Progenitor cell of endocrine pancreas (in vitro differentiated cells): ENCODE measurements at regions not wholly inside any gene's neighbourhood (a gene's known extent, or its start where the extent isn't known, plus 50 kb on each side); places are given as distances from the start of the nearest gene placed in this dataset.

ENCODE experiments used
- DNase-seq: peaks from one replicate; pipeline ENCODE4 v3.0.0; 2021; ENCODE audit warnings: low spot score; ENCODE audit not compliant: unreplicated experiment
- H3K27ac Mint-ChIP-seq: 2 replicates; pipeline ENCODE4 v1.8.0; 2021; ENCODE audit warnings: mild to moderate bottlenecking, moderate library complexity, mixed read lengths
- H3K27me3 Mint-ChIP-seq: 2 replicates; pipeline ENCODE4 v1.8.0; 2021; ENCODE audit warnings: mixed read lengths
- H3K36me3 Mint-ChIP-seq: 2 replicates; pipeline ENCODE4 v1.8.0; 2022; ENCODE audit warnings: mixed read lengths; ENCODE audit not compliant: insufficient read depth
- H3K4me1 Mint-ChIP-seq: 2 replicates; pipeline ENCODE4 v1.8.0; 2021; ENCODE audit warnings: low read depth, mixed read lengths
- H3K4me3 Mint-ChIP-seq: 2 replicates; pipeline ENCODE4 v1.8.0; 2021; ENCODE audit warnings: low read depth, mild to moderate bottlenecking, moderate library complexity, mixed read lengths
- H3K9me3 Mint-ChIP-seq: 2 replicates; pipeline ENCODE4 v1.8.0; 2021; ENCODE audit warnings: low read depth, mixed read lengths
- TF ChIP-seq, protein P1 (sequence below): fragments of 200-600 bp; sonication (generic); IDR thresholded peaks from one replicate; pipeline ENCODE4 v1.5.0; 2021; ENCODE audit warnings: antibody characterized with exemption, mild to moderate bottlenecking; ENCODE audit not compliant: unreplicated experiment

DNA sequence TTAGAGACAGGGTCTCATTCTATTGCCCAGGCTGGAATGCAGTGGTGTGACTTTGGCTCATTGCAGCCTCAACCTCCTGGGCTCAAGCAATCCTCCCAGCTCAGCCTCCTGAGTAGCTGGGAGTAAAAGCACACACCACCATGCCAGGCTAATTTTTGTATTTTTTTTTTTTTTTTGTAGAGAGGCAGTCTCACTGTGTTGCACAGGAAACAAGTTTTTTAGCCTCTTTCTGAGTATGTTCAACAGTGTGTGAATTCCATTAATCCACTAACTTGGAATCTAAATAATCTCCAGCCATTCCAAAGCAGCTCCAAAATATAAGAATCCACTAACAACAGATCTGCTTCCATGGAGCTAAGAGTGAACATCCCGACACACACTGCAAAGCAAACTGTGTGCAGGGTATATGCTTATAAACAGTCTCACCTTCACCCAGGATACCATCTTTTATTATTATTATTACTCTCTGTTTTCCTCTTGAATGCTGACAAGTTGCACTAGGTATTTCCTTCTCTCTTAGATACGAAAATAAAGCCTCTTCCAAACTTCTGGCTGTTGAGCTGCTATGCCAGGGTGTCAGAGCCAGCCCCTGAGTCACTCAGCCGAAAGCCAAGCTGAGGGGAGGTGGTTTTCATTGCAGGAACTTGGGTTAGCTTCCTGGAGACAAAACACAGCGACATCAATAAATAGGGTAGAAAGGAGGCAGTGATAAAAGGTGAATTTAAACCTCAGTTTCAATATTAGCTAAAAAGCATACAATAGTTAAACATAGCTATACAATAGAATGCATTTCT lies 264.9 kb downstream of the HIVEP2 start:
- Mint-ChIP-seq H3K4me3 (no peak overlapping the region), H3K27ac (no peak overlapping the region), H3K27me3 (peaks cover 39% of the 10 kb centered on the region), H3K4me1 (no peaks in the 10 kb centered on the region), H3K9me3 (no peaks in the 10 kb centered on the region), H3K36me3 (no peaks in the 10 kb centered on the region)
- TF ChIP-seq, protein P1, sequence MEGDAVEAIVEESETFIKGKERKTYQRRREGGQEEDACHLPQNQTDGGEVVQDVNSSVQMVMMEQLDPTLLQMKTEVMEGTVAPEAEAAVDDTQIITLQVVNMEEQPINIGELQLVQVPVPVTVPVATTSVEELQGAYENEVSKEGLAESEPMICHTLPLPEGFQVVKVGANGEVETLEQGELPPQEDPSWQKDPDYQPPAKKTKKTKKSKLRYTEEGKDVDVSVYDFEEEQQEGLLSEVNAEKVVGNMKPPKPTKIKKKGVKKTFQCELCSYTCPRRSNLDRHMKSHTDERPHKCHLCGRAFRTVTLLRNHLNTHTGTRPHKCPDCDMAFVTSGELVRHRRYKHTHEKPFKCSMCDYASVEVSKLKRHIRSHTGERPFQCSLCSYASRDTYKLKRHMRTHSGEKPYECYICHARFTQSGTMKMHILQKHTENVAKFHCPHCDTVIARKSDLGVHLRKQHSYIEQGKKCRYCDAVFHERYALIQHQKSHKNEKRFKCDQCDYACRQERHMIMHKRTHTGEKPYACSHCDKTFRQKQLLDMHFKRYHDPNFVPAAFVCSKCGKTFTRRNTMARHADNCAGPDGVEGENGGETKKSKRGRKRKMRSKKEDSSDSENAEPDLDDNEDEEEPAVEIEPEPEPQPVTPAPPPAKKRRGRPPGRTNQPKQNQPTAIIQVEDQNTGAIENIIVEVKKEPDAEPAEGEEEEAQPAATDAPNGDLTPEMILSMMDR, result no peak
- no peak for DNase-seq

DNA sequence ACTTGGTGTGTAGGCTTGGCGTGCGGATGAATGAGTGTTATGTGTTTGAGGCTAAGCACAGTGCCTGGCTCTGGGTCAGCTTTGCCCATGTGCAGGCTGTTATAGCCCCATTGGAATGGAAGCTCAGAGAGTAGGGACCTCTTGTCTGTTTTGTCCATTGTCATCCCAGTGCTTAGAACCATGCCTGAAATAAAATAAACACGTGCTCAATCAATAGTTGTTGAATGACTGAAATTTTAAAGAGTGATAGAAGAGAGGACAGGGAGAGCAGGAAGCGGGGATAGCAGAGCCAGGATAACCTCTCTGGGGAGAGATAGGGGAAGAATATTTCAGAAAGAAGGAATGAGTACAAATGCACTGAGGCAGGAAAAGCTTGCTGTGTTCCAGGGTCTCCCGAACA lies 263.9 kb downstream of the HIVEP2 start:
- H3K36me3 Mint-ChIP-seq, result no peaks in the 10 kb centered on the region
- H3K27me3 Mint-ChIP-seq, result peaks cover 30% of the 10 kb centered on the region
- no peak overlapping the region for H3K4me3 Mint-ChIP-seq
- TF ChIP-seq, protein P1, result no peak
- H3K9me3 Mint-ChIP-seq, result no peaks in the 10 kb centered on the region
- no peak overlapping the region for H3K27ac Mint-ChIP-seq
- no peak for DNase-seq
- H3K4me1 Mint-ChIP-seq, result no peaks in the 10 kb centered on the region

DNA sequence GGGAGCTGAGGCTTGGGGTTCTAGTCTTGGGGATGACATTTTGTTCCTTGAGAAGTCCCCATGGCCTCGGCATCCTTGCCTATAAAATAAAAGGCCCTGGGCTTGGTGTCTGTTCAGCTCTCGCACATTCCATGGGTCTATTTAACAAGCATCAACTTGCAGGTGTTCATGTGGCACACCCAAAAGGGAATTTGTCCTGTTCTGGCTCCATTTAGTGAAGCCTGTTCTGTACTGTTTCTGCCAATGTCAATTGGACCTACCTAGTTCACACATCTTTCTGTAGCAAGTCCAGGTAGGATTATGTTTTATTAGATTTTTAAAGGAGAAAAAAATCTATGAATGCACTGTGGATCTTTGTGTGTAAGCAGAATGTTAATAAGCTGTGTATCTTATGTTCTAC lies 262.0 kb downstream of the HIVEP2 start:
- H3K36me3 Mint-ChIP-seq, result no peaks in the 10 kb centered on the region
- H3K9me3 Mint-ChIP-seq, result no peaks in the 10 kb centered on the region
- TF ChIP-seq, protein P1, result no peak
- DNase-seq, result no peak
- H3K4me3 Mint-ChIP-seq, result no peak overlapping the region
- peaks cover 18% of the 10 kb centered on the region for H3K27me3 Mint-ChIP-seq
- H3K4me1 Mint-ChIP-seq, result peaks cover 2% of the 10 kb centered on the region
- H3K27ac Mint-ChIP-seq, result no peak overlapping the region

DNA sequence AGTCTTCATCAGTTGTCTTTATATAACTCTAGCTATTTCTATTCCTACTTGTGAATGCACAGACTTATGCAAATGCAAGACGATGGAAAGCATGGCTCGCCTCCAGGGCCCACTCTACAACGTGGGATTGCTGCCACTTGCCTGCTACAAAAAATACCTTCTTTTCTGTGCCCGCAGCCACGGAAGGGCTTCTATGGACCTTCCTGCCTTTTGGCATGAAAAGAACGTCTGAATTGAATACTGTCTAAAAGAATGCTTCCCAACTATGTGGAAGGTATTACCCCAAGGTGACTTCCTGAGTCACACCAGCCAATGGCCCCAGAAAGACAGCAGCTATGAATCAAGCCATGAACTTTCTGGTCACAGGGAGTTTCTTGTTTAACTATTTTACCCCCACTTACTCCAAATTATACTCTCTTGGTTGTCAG lies 261.2 kb downstream of the HIVEP2 start:
- Mint-ChIP-seq H3K4me3 (no peak overlapping the region), H3K27me3 (peaks cover 13% of the 10 kb centered on the region), H3K27ac (no peak overlapping the region), H3K4me1 (peaks cover 2% of the 10 kb centered on the region), H3K36me3 (no peaks in the 10 kb centered on the region), H3K9me3 (no peaks in the 10 kb centered on the region)
- TF ChIP-seq, protein P1, result no peak
- no peak for DNase-seq

DNA sequence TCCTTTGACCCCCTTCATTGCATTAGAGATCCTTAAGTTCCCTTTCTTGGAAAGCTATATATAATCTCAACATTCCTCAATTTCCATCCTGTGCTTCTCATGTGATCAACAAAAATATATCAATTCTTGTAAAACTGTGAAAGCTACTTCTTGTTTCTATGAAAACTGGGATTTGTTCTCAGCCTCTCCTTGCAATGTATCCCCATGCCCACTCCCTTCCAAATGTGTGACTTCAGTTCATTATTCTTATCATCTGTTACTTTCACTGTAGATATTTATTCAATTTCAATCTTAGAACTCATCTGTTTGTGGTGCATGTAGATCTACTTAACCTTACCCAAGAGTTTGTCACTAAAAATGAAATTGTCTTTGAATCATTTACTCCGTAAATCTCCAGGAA lies 260.6 kb downstream of the HIVEP2 start:
- H3K36me3 Mint-ChIP-seq, result no peaks in the 10 kb centered on the region

More for the DNA sequence above, 260.6 kb downstream of the HIVEP2 start:
- TF ChIP-seq, protein P1, result no peak
- no peak overlapping the region for H3K27ac Mint-ChIP-seq
- DNase-seq, result no peak
- H3K9me3 Mint-ChIP-seq, result no peaks in the 10 kb centered on the region
- no peak overlapping the region for H3K4me3 Mint-ChIP-seq
- peaks cover 11% of the 10 kb centered on the region for H3K27me3 Mint-ChIP-seq
- H3K4me1 Mint-ChIP-seq, result peaks cover 2% of the 10 kb centered on the region
